Activated CD8-positive, alpha-beta T cell treated with anti-CD3 and anti-CD28 coated beads for 36 hours (primary cell): ENCODE measurements at regions not wholly inside any gene's neighbourhood (a gene's known extent, or its start where the extent isn't known, plus 50 kb on each side); places are given as distances from the start of the nearest gene placed in this dataset.

Source experiments
- ATAC-seq: fragments of 200-7000 bp; cut with Tn5 transposase; one replicate; pipeline ENCODE4 v1.10.0; 2021; ENCODE audit warnings: mild to moderate bottlenecking, moderate library complexity
- CTCF ChIA-PET: fragments of 350-600 bp; sonication (Branson Sonifier 250); formaldehyde crosslinking; loops from one replicate; lab custom pipeline; 2021; ENCODE audit warnings: antibody characterized with exemption; lab: Charles Lee
- POLR2A ChIA-PET: fragments of 350-600 bp; sonication (Branson Sonifier 250); formaldehyde crosslinking; loops from one replicate; lab custom pipeline; 2021; ENCODE audit warnings: antibody characterized with exemption; lab: Charles Lee
- DNase-seq: peaks from one replicate; pipeline ENCODE4 v3.0.0-alpha.2; 2020
- H3K27ac Mint-ChIP-seq: one replicate; pipeline ENCODE4 v1.8.0; 2021; ENCODE audit warnings: mild to moderate bottlenecking, mixed read lengths
- H3K27me3 Mint-ChIP-seq: one replicate; pipeline ENCODE4 v1.8.0; 2021; ENCODE audit warnings: mixed read lengths
- H3K36me3 Mint-ChIP-seq: one replicate; pipeline ENCODE4 v1.8.0; 2021; ENCODE audit warnings: low read depth, mixed read lengths
- H3K4me1 Mint-ChIP-seq: one replicate; pipeline ENCODE4 v1.8.0; 2021; ENCODE audit warnings: low read depth, mixed read lengths
- H3K4me3 Mint-ChIP-seq: one replicate; pipeline ENCODE4 v1.8.0; 2021; ENCODE audit warnings: mild to moderate bottlenecking, moderate library complexity, mixed read lengths
- H3K9me3 Mint-ChIP-seq: one replicate; pipeline ENCODE4 v1.8.0; 2021; ENCODE audit warnings: mixed read lengths
- intact Hi-C: fragments of 100-400 bp; cut with micrococcal nuclease; formaldehyde crosslinking; loops from one replicate; pipeline ENCODE4 v1.10.0; 2022
- TF ChIP-seq, protein P1 (sequence below): fragments of 200-600 bp; IDR thresholded peaks from one replicate; pipeline ENCODE4 v1.8.0; 2022; ENCODE audit warnings: antibody characterized with exemption, mild to moderate bottlenecking

GRCh38 chr4:104901438-104901837 is 245.2 kb upstream of the TET2 start:
- Mint-ChIP-seq H3K27me3 (no peaks in the 10 kb centered on the region), H3K4me3 (no peak overlapping the region), H3K36me3 (peaks cover 2% of the 10 kb centered on the region), H3K4me1 (peaks cover 13% of the 10 kb centered on the region), H3K27ac (no peak overlapping the region), H3K9me3 (peaks cover 5% of the 10 kb centered on the region)
- CTCF ChIA-PET = interaction anchor here (0.7 kb wide), 1 partner anchor 40 kb away, joined by 5 read pairs; no protein-coding TSS in a partner anchor
- DNase-seq = no peak
- POLR2A ChIA-PET = no interaction called here
- intact Hi-C loops = no loop called here
- ATAC-seq = no peak
- TF ChIP-seq, protein P1, sequence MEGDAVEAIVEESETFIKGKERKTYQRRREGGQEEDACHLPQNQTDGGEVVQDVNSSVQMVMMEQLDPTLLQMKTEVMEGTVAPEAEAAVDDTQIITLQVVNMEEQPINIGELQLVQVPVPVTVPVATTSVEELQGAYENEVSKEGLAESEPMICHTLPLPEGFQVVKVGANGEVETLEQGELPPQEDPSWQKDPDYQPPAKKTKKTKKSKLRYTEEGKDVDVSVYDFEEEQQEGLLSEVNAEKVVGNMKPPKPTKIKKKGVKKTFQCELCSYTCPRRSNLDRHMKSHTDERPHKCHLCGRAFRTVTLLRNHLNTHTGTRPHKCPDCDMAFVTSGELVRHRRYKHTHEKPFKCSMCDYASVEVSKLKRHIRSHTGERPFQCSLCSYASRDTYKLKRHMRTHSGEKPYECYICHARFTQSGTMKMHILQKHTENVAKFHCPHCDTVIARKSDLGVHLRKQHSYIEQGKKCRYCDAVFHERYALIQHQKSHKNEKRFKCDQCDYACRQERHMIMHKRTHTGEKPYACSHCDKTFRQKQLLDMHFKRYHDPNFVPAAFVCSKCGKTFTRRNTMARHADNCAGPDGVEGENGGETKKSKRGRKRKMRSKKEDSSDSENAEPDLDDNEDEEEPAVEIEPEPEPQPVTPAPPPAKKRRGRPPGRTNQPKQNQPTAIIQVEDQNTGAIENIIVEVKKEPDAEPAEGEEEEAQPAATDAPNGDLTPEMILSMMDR = no peak

DNA sequence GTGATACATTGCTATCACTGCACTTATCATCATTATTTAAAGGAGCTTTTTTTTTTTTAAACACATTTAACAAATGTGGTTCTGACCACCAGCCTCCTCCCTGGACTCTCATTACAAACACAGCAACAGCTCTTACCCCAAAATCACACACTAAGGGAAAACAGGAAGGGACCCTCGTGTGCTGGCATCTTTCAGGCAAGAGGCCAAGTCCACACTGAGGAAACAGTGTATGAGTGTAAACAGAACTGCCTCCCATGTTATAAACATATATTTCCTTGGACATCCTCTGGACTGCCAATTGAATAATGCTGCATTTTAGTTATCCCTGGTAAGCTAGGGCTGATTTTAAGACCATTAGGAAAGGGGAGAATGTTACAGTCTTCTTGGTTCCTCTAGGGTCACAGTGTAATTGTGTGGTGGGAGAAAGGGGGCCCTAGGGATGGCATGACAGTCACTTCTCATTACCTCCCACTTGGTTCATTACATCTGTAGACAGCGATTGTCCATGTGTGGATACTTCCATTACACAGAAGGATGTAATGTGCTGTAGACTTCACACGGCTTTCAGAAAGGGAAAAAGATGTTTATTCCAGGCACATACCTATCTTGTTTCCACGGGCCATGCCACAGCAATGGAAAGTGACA is 244.6 kb upstream of the TET2 start:
- no peak overlapping the region for H3K4me3 Mint-ChIP-seq
- DNase-seq = no peak
- no peak for ATAC-seq
- TF ChIP-seq, protein P1 = no peak
- peaks cover 2% of the 10 kb centered on the region for H3K36me3 Mint-ChIP-seq
- no peaks in the 10 kb centered on the region for H3K27me3 Mint-ChIP-seq
- peaks cover 7% of the 10 kb centered on the region for H3K4me1 Mint-ChIP-seq
- no peak overlapping the region for H3K27ac Mint-ChIP-seq
- ChIA-PET CTCF (no interaction called here), POLR2A (no interaction called here)
- H3K9me3 Mint-ChIP-seq = peaks cover 5% of the 10 kb centered on the region
- intact Hi-C loops = no loop called here

DNA sequence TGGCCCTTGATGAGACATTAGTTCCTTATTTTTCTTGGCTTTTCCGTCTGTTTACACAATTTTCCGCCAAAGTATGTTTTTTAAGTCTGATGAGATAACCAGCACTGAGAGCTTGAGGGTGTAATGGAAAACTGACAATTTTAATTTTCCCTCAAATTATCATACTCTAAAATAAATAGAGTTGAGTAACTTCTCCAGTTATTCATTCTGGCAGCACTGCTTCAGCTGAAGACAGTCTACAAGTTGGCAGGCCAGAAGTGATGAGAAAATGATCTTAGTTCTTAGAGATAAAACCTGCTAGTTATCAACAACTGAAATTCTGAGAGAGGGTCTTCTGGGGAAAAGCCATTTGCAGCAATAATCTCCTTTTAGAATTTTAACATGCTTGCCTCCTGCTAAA is 241.6 kb upstream of the TET2 start:
- Mint-ChIP-seq H3K36me3 (no peaks in the 10 kb centered on the region), H3K27ac (no peak overlapping the region), H3K4me1 (peaks cover 5% of the 10 kb centered on the region), H3K4me3 (no peak overlapping the region), H3K9me3 (no peaks in the 10 kb centered on the region), H3K27me3 (no peaks in the 10 kb centered on the region)
- ChIA-PET CTCF (interaction anchor here (1.9 kb wide), 1 partner anchor 15 kb away, joined by 5 read pairs; no protein-coding TSS in a partner anchor), POLR2A (no interaction called here)
- TF ChIP-seq, protein P1 = no peak
- no peak for DNase-seq
- no peak for ATAC-seq
- intact Hi-C loops = no loop called here

- TF ChIP-seq, protein P1 = no peak
- intact Hi-C loops = no loop called here
- H3K27me3 Mint-ChIP-seq = no peaks in the 10 kb centered on the region
These were observed 241.1 kb upstream of the TET2 start for GRCh38 chr4:104905546-104905945.

DNA sequence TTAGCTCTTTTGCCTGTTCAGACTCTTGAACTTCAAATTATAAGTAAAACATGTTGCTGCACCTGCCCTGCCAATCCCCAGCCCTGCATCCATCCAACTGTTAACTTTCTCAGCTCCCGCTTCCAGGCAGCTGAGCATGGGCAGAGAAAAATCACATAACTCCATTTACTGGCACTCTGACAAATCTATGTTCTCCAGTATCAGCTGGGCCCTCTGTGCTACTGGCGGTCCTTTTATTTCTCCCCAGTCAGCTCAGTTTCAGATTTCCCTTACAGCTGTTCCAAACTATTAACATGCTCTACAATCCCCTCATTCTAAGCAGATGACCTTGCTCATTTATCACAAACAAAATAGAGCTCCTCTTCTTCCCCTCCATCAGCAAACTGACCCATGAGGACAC is 240.4 kb upstream of the TET2 start:
- ChIA-PET POLR2A (no interaction called here), CTCF (interaction anchor here (0.7 to 1.9 kb wide), 4 partner anchors 13 to 46 kb away, joined by 3 to 5 read pairs (median 3); no protein-coding TSS in a partner anchor)
- TF ChIP-seq, protein P1 = no peak

More at GRCh38 chr4:104905546-104905945, 241.1 kb upstream of the TET2 start:
- no peak overlapping the region for H3K27ac Mint-ChIP-seq
- no peak for ATAC-seq
- H3K9me3 Mint-ChIP-seq = no peaks in the 10 kb centered on the region
- CTCF ChIA-PET = interaction anchor here (0.7 to 1.9 kb wide), 3 partner anchors 15 to 45 kb away, joined by 3 to 5 read pairs (median 3); no protein-coding TSS in a partner anchor
- POLR2A ChIA-PET = no interaction called here
- no peak for DNase-seq
- H3K4me1 Mint-ChIP-seq = peaks cover 5% of the 10 kb centered on the region
- no peaks in the 10 kb centered on the region for H3K36me3 Mint-ChIP-seq
- H3K4me3 Mint-ChIP-seq = no peak overlapping the region

More for the DNA sequence above, 240.4 kb upstream of the TET2 start:
- no peak for ATAC-seq
- Mint-ChIP-seq H3K36me3 (no peaks in the 10 kb centered on the region), H3K4me3 (no peak overlapping the region), H3K27ac (no peak overlapping the region), H3K27me3 (no peaks in the 10 kb centered on the region), H3K4me1 (peaks cover 5% of the 10 kb centered on the region), H3K9me3 (no peaks in the 10 kb centered on the region)
- DNase-seq = no peak
- intact Hi-C loops = no loop called here
